ENCODE measurements at regions not wholly inside any gene's neighbourhood (a gene's known extent, or its start where the extent isn't known, plus 50 kb on each side); places are given as distances from the start of the nearest gene placed in this dataset.

DNA sequence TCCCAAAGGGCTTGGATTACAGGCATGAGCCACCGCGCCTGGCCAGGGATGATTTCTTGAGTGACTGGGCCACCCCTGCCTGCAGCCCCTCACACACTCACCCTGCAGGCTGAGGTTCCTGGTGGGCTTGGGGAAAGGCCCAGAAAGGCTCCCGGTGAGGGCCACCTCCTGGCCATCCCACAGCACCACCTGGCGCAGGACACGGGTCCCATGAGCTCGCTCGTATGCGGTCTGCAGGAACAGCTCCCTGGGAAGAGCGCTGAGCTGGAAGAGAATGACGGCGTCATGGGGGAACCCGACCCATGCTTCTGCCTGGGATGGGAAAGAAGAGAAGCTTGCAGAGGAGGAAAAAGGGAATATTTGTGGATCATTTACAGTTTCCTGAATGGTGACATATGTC lies 59.3 kb downstream of the RMI2 start:
- no peak overlapping the region for H3K9ac ChIP-seq (ENCODE audit: low read length)
- peaks cover 1% of the 10 kb centered on the region for H3K4me1 Mint-ChIP-seq (ENCODE audit: low read depth, unreplicated experiment)
- H3K27ac ChIP-seq (ENCODE audit: low read depth, low read length), result no peak overlapping the region
- no peaks in the 10 kb centered on the region for H3K79me2 ChIP-seq (ENCODE audit: insufficient read depth, low read length)
- no peaks in the 10 kb centered on the region for H3K9me3 Mint-ChIP-seq (ENCODE audit: unreplicated experiment)
- no peak overlapping the region for H3K4me2 ChIP-seq (ENCODE audit: low read length)
- DNase-seq (ENCODE audit: low read depth), result no peak
- no peaks in the 10 kb centered on the region for H3K4me1 ChIP-seq (ENCODE audit: insufficient read depth, low read length)
- H3K27me3 Mint-ChIP-seq (ENCODE audit: low read depth, unreplicated experiment), result peaks cover 35% of the 10 kb centered on the region
- H3K9me3 ChIP-seq (ENCODE audit: insufficient read depth, low read depth, low read length), result no peaks in the 10 kb centered on the region
- FAIRE-seq, result no peak
- no peaks in the 10 kb centered on the region for H3K36me3 ChIP-seq (ENCODE audit: insufficient read depth, low read length)
- H3K4me3 ChIP-seq (ENCODE audit: insufficient read depth, low read depth, low read length), result no peak overlapping the region
- no peaks in the 10 kb centered on the region for H3K36me3 Mint-ChIP-seq (ENCODE audit: low read depth, unreplicated experiment)
- H3K27ac Mint-ChIP-seq (ENCODE audit: unreplicated experiment), result no peak overlapping the region
- no peaks in the 10 kb centered on the region for H4K20me1 ChIP-seq (ENCODE audit: insufficient read depth, low read length)
- no peak for TF ChIP-seq EZH2 (IDR thresholded peaks at IDR 0.05; ENCODE audit: insufficient read depth, low read length)
- TF ChIP-seq CTCF (IDR thresholded peaks at IDR 0.05; ENCODE audit: insufficient read depth, low read depth, low read length), result no peak
- H3K27me3 ChIP-seq (ENCODE audit: insufficient read depth, low read length), result peaks cover 3% of the 10 kb centered on the region
- H3K4me3 Mint-ChIP-seq (ENCODE audit: unreplicated experiment), result no peak overlapping the region
- no peak overlapping the region for H2AFZ ChIP-seq (ENCODE audit: low read depth, low read length)

- peaks cover 1% of the 10 kb centered on the region for H3K4me1 Mint-ChIP-seq (ENCODE audit: low read depth, unreplicated experiment)
- no peak overlapping the region for H3K9ac ChIP-seq (ENCODE audit: low read length)
- peaks cover 33% of the 10 kb centered on the region for H3K27me3 Mint-ChIP-seq (ENCODE audit: low read depth, unreplicated experiment)
- H3K4me3 ChIP-seq (ENCODE audit: insufficient read depth, low read depth, low read length), result no peak overlapping the region
- no peaks in the 10 kb centered on the region for H3K9me3 Mint-ChIP-seq (ENCODE audit: unreplicated experiment)
- no peak overlapping the region for H3K27ac ChIP-seq (ENCODE audit: low read depth, low read length)
- H3K27ac Mint-ChIP-seq (ENCODE audit: unreplicated experiment), result no peak overlapping the region
- no peaks in the 10 kb centered on the region for H3K36me3 ChIP-seq (ENCODE audit: insufficient read depth, low read length)
- no peak overlapping the region for H2AFZ ChIP-seq (ENCODE audit: low read depth, low read length)
- H4K20me1 ChIP-seq (ENCODE audit: insufficient read depth, low read length), result no peaks in the 10 kb centered on the region
- DNase-seq (ENCODE audit: low read depth), result no peak
- H3K9me3 ChIP-seq (ENCODE audit: insufficient read depth, low read depth, low read length), result no peaks in the 10 kb centered on the region
- H3K79me2 ChIP-seq (ENCODE audit: insufficient read depth, low read length), result no peaks in the 10 kb centered on the region
- FAIRE-seq, result no peak
- no peaks in the 10 kb centered on the region for H3K4me1 ChIP-seq (ENCODE audit: insufficient read depth, low read length)
- TF ChIP-seq CTCF (IDR thresholded peaks at IDR 0.05; ENCODE audit: insufficient read depth, low read depth, low read length), result peak; percentile 58
- no peak for TF ChIP-seq EZH2 (IDR thresholded peaks at IDR 0.05; ENCODE audit: insufficient read depth, low read length)
- peak overlapping the region; percentile 7 for H3K4me3 Mint-ChIP-seq (ENCODE audit: unreplicated experiment)
- H3K4me2 ChIP-seq (ENCODE audit: low read length), result no peak overlapping the region
- no peaks in the 10 kb centered on the region for H3K36me3 Mint-ChIP-seq (ENCODE audit: low read depth, unreplicated experiment)
- H3K27me3 ChIP-seq (ENCODE audit: insufficient read depth, low read length), result peaks cover 3% of the 10 kb centered on the region
Observed at GRCh38 chr16:11405331-11406176, 60.3 kb downstream of the RMI2 start.

DNA sequence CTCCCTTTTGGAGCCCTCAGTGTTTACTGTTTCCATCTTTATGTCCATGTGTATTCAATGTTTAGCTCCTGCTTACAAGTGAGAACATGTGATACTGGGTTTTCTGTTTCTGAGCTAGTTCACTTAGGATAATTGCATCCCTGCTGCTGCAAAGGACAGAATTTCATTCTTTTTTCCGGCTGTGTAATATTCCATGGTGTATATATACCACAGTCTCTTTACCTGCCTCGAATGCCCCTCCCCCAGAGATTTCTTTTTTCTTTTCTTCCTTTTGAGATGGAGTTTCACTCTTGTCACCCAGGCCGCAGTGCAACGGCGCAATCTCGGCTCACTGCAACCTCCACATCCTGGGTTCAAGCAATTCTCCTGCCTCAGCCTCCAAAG lies 60.9 kb downstream of the RMI2 start:
- H3K4me1 Mint-ChIP-seq (ENCODE audit: low read depth, unreplicated experiment), result peaks cover 1% of the 10 kb centered on the region
- peaks cover 3% of the 10 kb centered on the region for H3K27me3 ChIP-seq (ENCODE audit: insufficient read depth, low read length)
- no peaks in the 10 kb centered on the region for H3K9me3 Mint-ChIP-seq (ENCODE audit: unreplicated experiment)
- H3K9ac ChIP-seq (ENCODE audit: low read length), result no peak overlapping the region
- H3K9me3 ChIP-seq (ENCODE audit: insufficient read depth, low read depth, low read length), result no peaks in the 10 kb centered on the region
- H3K4me3 Mint-ChIP-seq (ENCODE audit: unreplicated experiment), result no peak overlapping the region
- H3K4me1 ChIP-seq (ENCODE audit: insufficient read depth, low read length), result no peaks in the 10 kb centered on the region
- no peak overlapping the region for H2AFZ ChIP-seq (ENCODE audit: low read depth, low read length)
- no peak overlapping the region for H3K27ac Mint-ChIP-seq (ENCODE audit: unreplicated experiment)
- H4K20me1 ChIP-seq (ENCODE audit: insufficient read depth, low read length), result no peaks in the 10 kb centered on the region
- no peak for FAIRE-seq
- TF ChIP-seq EZH2 (IDR thresholded peaks at IDR 0.05; ENCODE audit: insufficient read depth, low read length) (no peak), CTCF (IDR thresholded peaks at IDR 0.05; ENCODE audit: insufficient read depth, low read depth, low read length) (no peak)
- no peak overlapping the region for H3K27ac ChIP-seq (ENCODE audit: low read depth, low read length)
- no peak overlapping the region for H3K4me3 ChIP-seq (ENCODE audit: insufficient read depth, low read depth, low read length)
- H3K79me2 ChIP-seq (ENCODE audit: insufficient read depth, low read length), result no peaks in the 10 kb centered on the region
- no peaks in the 10 kb centered on the region for H3K36me3 Mint-ChIP-seq (ENCODE audit: low read depth, unreplicated experiment)
- DNase-seq (ENCODE audit: low read depth), result no peak
- no peaks in the 10 kb centered on the region for H3K36me3 ChIP-seq (ENCODE audit: insufficient read depth, low read length)
- H3K27me3 Mint-ChIP-seq (ENCODE audit: low read depth, unreplicated experiment), result peaks cover 27% of the 10 kb centered on the region
- H3K4me2 ChIP-seq (ENCODE audit: low read length), result no peak overlapping the region

All from astrocyte (in vitro differentiated cells and primary cell).